GM20000 (cell line): ENCODE measurements at regions not wholly inside any gene's neighbourhood (a gene's known extent, or its start where the extent isn't known, plus 50 kb on each side); places are given as distances from the start of the nearest gene placed in this dataset.

Experiments used
- DNase-seq: peaks from one replicate; pipeline ENCODE4 v3.0.0; 2012; ENCODE audit warnings: low spot score
- TF ChIP-seq, protein P1 (sequence below): IDR thresholded peaks from 2 replicates; pipeline ENCODE4 v1.5.1; 2012; ENCODE audit warnings: mild to moderate bottlenecking, control low read depth; ENCODE audit errors: extremely low read depth, missing control alignments

- no peak for DNase-seq
- TF ChIP-seq, protein P1, sequence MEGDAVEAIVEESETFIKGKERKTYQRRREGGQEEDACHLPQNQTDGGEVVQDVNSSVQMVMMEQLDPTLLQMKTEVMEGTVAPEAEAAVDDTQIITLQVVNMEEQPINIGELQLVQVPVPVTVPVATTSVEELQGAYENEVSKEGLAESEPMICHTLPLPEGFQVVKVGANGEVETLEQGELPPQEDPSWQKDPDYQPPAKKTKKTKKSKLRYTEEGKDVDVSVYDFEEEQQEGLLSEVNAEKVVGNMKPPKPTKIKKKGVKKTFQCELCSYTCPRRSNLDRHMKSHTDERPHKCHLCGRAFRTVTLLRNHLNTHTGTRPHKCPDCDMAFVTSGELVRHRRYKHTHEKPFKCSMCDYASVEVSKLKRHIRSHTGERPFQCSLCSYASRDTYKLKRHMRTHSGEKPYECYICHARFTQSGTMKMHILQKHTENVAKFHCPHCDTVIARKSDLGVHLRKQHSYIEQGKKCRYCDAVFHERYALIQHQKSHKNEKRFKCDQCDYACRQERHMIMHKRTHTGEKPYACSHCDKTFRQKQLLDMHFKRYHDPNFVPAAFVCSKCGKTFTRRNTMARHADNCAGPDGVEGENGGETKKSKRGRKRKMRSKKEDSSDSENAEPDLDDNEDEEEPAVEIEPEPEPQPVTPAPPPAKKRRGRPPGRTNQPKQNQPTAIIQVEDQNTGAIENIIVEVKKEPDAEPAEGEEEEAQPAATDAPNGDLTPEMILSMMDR = no peak
Observed at GRCh38 chr3:18224426-18224825, 200.7 kb downstream of the SATB1 start.

DNA sequence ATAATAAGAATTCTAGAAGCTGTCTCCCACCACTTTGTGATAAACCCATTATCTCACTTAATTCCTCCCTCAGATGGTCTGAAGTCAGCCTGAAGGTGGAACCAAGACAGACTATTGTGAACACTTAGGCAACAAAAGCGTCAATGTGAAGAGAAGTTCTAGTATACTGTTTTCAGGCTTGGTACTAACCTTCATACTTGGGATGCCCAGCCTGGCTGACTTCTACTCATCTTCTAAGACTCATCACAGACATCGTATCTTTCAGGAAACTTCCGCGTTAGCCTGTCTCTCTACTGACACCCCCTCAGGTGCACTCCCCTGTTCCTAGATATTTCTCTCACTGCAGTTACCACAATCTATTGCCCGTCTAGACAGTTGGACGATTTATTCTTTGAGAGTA is 201.2 kb downstream of the SATB1 start:
- TF ChIP-seq, protein P1 = no peak
- DNase-seq = no peak

DNA sequence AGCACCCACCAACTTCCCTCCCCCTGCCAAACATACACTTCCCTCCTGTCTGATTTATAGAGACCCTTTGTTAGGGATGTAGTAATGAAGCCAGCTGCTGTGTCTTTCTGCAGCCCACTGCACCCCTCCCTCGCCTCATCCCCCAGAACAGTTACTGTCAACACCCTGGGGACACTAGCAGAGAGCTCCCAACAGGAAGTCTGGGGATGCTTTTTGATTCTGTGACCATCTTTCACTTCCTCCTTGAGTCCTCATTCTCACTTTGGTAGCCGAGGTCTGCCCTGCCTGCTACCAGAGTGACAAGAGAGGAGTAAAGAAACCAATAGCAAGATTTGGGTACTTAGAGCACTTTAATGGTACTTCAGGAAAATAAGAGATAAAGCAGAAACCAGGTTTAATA is 201.6 kb downstream of the SATB1 start:
- DNase-seq = peak; percentile 38
- TF ChIP-seq, protein P1 = no peak

DNA sequence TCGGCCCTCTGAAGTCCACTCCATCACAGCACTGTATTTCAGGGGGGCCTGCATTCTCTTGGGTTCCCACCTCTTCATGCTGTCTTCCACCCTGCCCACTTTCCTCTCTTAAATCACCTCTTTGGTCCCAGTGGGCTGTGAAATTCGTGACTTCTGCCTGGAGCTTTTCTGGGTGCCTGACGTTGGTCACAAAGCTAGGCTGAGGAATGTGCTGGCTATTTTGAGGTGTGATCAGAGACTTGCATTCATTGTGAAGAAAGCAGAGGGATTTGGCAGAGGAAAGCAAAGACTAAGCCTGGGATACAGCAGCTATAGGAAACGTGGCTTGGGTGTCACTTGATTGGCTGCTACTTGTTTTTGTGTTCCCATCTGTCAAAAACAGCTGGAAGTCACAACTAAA is 202.5 kb downstream of the SATB1 start:
- DNase-seq = no peak
- TF ChIP-seq, protein P1 = no peak

DNA sequence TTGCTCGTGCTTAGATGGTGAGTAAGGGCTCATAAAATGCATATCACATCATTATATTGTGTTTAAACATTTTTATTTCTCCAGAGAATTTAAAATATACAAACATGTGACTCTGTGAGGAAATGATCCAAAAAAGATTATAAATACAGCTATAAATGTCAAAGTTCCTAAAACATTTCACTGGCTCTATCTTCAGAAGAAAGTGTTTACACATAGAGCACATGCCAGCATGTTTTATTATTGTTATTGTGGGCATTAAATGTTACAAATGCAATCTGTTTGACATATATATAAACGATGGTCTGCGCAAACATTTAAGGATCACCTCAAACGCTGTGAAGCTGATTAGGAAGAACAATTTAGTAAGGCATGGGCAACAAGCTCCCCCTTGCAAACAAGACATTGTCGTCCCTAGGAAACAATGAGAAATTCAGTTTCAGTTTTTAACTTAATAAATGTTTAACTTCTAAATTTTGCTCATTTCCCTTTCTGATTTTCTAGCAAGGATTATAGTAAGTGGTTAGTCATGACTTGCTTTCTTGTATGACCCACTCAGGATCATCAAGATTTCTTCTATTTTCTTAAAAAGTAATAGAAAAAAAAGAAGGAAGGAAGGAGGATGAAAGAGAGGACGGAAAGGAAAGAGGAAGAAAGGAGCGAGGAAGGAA is 207.5 kb downstream of the SATB1 start:
- no peak for DNase-seq
- TF ChIP-seq, protein P1 = no peak

DNA sequence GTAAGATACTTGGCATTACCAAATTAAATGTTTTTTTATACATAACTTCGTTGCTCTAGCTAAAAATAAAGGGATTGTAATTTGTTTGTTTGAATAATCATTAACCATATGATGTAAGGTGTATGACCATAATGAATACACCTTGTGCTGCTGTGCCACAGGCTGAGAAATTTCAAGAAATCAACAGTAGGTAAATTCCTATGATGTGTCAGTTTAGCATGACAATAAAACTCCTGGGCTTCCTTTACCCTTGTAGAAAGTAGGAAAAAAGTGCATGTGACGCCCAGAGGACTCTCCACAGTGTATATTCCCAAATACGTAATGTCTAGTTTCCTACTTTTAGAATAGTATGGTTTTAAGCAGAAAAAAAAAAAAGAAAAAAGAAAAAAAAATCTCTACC is 208.1 kb downstream of the SATB1 start:
- no peak for DNase-seq
- TF ChIP-seq, protein P1 = no peak

DNA sequence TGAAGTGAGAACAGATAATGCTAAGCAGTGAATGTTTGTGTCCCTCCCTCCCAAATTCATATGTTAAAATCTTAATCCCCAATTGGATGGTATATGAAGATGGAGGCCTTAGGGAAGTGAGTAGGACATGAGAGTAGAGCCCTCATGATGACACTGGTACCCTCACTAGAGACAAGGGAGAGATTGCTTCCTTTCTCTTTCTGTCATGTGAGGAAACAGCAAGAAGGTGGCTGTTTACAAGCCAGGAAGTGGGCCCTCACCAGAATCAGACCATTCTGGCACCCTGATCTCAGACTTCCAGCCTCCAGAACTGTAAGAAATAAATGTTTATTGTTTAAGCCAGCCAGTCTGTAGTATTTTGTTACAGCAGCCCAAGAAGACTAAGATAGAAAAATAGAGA is 209.5 kb downstream of the SATB1 start:
- DNase-seq = no peak
- TF ChIP-seq, protein P1 = no peak
